ENCODE measurements at regions not wholly inside any gene's neighbourhood (a gene's known extent, or its start where the extent isn't known, plus 50 kb on each side); places are given as distances from the start of the nearest gene placed in this dataset.

GRCh38 chr7:136726460-136726859, 142.0 kb upstream of the CHRM2 start:
- Histone ChIP-seq H2BK15ac (ENCODE audit: low read depth, low read length) (no peak overlapping the region), H2BK12ac (ENCODE audit: insufficient read length, low read depth, low read length) (no peak overlapping the region), H3T11ph (ENCODE audit: low read length) (no peak overlapping the region), H3K9me3 (ENCODE audit: control insufficient read depth, low read depth, low read length) (no peaks in the 10 kb centered on the region), H3K23me2 (ENCODE audit: insufficient read length, low read depth, low read length, poor library complexity, severe bottlenecking) (no peaks in the 10 kb centered on the region), H3K27ac (ENCODE audit: insufficient read length, low read depth, low read length) (no peak overlapping the region), H3K27me3 (ENCODE audit: insufficient read depth, low read length) (no peaks in the 10 kb centered on the region), H3K4me1 (ENCODE audit: insufficient read depth, low read length) (no peaks in the 10 kb centered on the region), H2BK20ac (ENCODE audit: low read depth, low read length, poor library complexity, severe bottlenecking) (no peak overlapping the region), H3K79me2 (ENCODE audit: insufficient read depth, low read length) (no peaks in the 10 kb centered on the region), H3K18ac (ENCODE audit: insufficient read length, low read depth, low read length) (no peak overlapping the region), H3K56ac (ENCODE audit: insufficient read length, low read depth, low read length) (no peak overlapping the region), H2AFZ (ENCODE audit: low read length) (no peak overlapping the region), H3K4ac (ENCODE audit: low read depth, low read length) (no peak overlapping the region), H3K9ac (ENCODE audit: extremely low read depth, insufficient read length, low read length) (no peak overlapping the region), H3K4me2 (ENCODE audit: insufficient read depth, insufficient read length, low read length) (no peak overlapping the region), H2BK5ac (ENCODE audit: insufficient read length, low read length) (no peak overlapping the region), H4K8ac (replicated peaks; ENCODE audit: insufficient read length, low read depth, low read length) (no peak overlapping the region), H2BK120ac (ENCODE audit: low read depth, low read length, poor library complexity, severe bottlenecking) (no peak overlapping the region), H4K20me1 (ENCODE audit: control insufficient read depth, insufficient read depth, insufficient read length) (no peaks in the 10 kb centered on the region), H3K14ac (ENCODE audit: insufficient read depth, low read length) (no peak overlapping the region), H2AK5ac (ENCODE audit: insufficient read length, low read length) (no peak overlapping the region), H3K79me1 (ENCODE audit: insufficient read depth, low read depth, low read length, poor library complexity, severe bottlenecking) (no peaks in the 10 kb centered on the region), H4K91ac (ENCODE audit: insufficient read length, low read depth, low read length) (no peak overlapping the region), H4K5ac (ENCODE audit: insufficient read length, low read depth, low read length) (no peak overlapping the region), H3K23ac (ENCODE audit: insufficient read length, low read depth, low read length) (no peak overlapping the region)
- Mint-ChIP-seq H3K36me3 (ENCODE audit: insufficient read depth in 1 of 3, low read depth in 3 of 3) (no peaks in the 10 kb centered on the region), H3K4me1 (no peaks in the 10 kb centered on the region; a peak in 1 of 4 replicates), H3K9me3 (no peaks in the 10 kb centered on the region), H3K27ac (no peak overlapping the region), H3K27me3 (ENCODE audit: low read depth) (no peaks in the 10 kb centered on the region), H3K4me3 (no peak overlapping the region)
- no peak for TF ChIP-seq CTCF (conservative IDR thresholded peaks at IDR 0.05)
- no CpG with 5 or more reads among the region's 2 CpGs for WGBS (ENCODE audit: extremely low coverage, insufficient read length, low lambda C conversion rate)
- no peak for DNase-seq
